ENCODE measurements at regions not wholly inside any gene's neighbourhood (a gene's known extent, or its start where the extent isn't known, plus 50 kb on each side); places are given as distances from the start of the nearest gene placed in this dataset.
A peak's percentile ranks its signal among the peaks of the same experiment; 100 is the strongest.
"Not testable (repeated sequence)": the region's sequence is repeated elsewhere in the genome, so short reads cannot be mapped to it uniquely, and the experiment has no call there.

DNA sequence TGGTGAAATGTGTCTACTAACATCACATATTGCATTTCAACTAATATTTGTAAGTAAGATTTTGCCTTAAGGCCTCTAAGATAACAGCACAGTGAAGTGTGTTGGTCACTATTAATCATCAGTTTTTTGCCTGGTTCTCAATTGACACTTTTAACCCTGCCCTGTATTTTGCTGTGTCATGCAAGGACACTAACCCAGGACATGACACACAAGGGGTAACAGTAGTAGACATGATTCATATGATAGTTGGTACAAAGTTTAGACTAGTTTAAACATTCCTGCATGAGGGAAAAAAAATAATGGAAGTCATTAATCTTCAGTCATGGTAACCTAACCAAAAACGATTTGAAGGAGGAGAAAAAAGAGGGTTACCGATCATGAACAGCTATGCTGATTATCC is 207.0 kb downstream of the DEPDC1B start:
- in situ Hi-C loops (cut with MboI; ENCODE audit: low sequenced_read_pairs): no loop called here
- H4K8ac ChIP-seq (ENCODE audit: low read depth in 2 of 2, low read length in 2 of 2): no peak overlapping the region
- H3K56ac ChIP-seq (ENCODE audit: extremely low read depth, insufficient read depth, low read length): no peak overlapping the region
- no peak overlapping the region for H3K18ac ChIP-seq (ENCODE audit: low read depth, low read length)
- H2AFZ ChIP-seq (replicated peaks; ENCODE audit: low read length, poor library complexity): no peak overlapping the region
- H3K79me1 ChIP-seq (ENCODE audit: low read depth in 1 of 2, low read length in 2 of 2): no peaks in the 10 kb centered on the region
- H3K9ac ChIP-seq (ENCODE audit: low read depth, low read length): no peak overlapping the region
- H3K4ac ChIP-seq (ENCODE audit: low read depth, low read length): no peak overlapping the region
- H2AK5ac ChIP-seq (ENCODE audit: low read depth, low read length): no peak overlapping the region
- no peaks in the 10 kb centered on the region for H4K20me1 ChIP-seq (ENCODE audit: insufficient read depth, low read length)
- BruUV-seq (replicated peaks): no TSS peak
- H3K23ac ChIP-seq (ENCODE audit: low read depth, low read length): no peak overlapping the region
- no peaks in the 10 kb centered on the region for H3K4me1 ChIP-seq (ENCODE audit: control insufficient read depth, insufficient read depth, low read length)
- H3K9me3 ChIP-seq (ENCODE audit: control insufficient read depth, insufficient read depth, low read length): no peaks in the 10 kb centered on the region
- no peak overlapping the region for H3K27ac ChIP-seq (ENCODE audit: insufficient read depth, low read length)
- H3K27me3 ChIP-seq (ENCODE audit: control insufficient read depth, insufficient read depth, low read length): no peaks in the 10 kb centered on the region
- dilution Hi-C loops (cut with HindIII; ENCODE audit: low sequenced_read_pairs, unreplicated experiment): no loop called here
- H3K14ac ChIP-seq (replicated peaks; ENCODE audit: low read depth, low read length): no peak overlapping the region
- H2BK20ac ChIP-seq (ENCODE audit: low read depth, low read length): no peak overlapping the region
- no peaks in the 10 kb centered on the region for H3K36me3 ChIP-seq (ENCODE audit: control insufficient read depth, insufficient read depth, low read length)
- H2BK120ac ChIP-seq (ENCODE audit: low read depth, low read length): no peak overlapping the region
- DNase-seq (peak; percentile 17), ATAC-seq (ENCODE audit: low read depth) (no peak; the same call in 1 of the 2 replicates)
- WGBS, 2 experiments (ENCODE audit: extremely low coverage in 2 of 2, insufficient read length in 1 of 2): no CpG with 5 or more reads among the region's 2 CpGs
- no peaks in the 10 kb centered on the region for H3K9me1 ChIP-seq (ENCODE audit: insufficient read depth, low read length)
- intact Hi-C loops (cut with micrococcal nuclease): no loop called here
- H4K91ac ChIP-seq (ENCODE audit: insufficient read depth, low read depth, low read length): no peak overlapping the region
- H4K5ac ChIP-seq (ENCODE audit: low read depth, low read length): no peak overlapping the region
- CTCF ChIA-PET: no interaction called here
- POLR2A ChIA-PET (ENCODE audit: unreplicated experiment): no interaction called here
- no peak overlapping the region for H3K4me2 ChIP-seq (ENCODE audit: low read depth, low read length)
- H2BK15ac ChIP-seq (ENCODE audit: low read depth, low read length): no peak overlapping the region
- no peak overlapping the region for H3K4me3 ChIP-seq (ENCODE audit: insufficient read depth, low read depth, low read length)
- TF ChIP-seq CEBPB (IDR thresholded peaks at IDR 0.05; ENCODE audit: low read depth, low read length): no peak
- no peak for TF ChIP-seq POLR2A (IDR thresholded peaks at IDR 0.05; ENCODE audit: low read depth, low read length)
- TF ChIP-seq NFE2L2 (IDR thresholded peaks at IDR 0.05; ENCODE audit: low read depth, low read length): peak; percentile 89
- TF ChIP-seq RCOR1 (IDR thresholded peaks at IDR 0.05; ENCODE audit: insufficient replicate concordance, low read length): no peak
- no peak for TF ChIP-seq FOS (IDR thresholded peaks at IDR 0.05; ENCODE audit: low read depth, low read length)
- TF ChIP-seq MAFK (IDR thresholded peaks at IDR 0.05; ENCODE audit: low read depth, low read length): peak; percentile 38; the same call in 1 of the 2 replicates
- no peak for TF ChIP-seq RAD21 (IDR thresholded peaks at IDR 0.05; ENCODE audit: low read length)
- H2AK9ac ChIP-seq (replicated peaks; ENCODE audit: low read depth, low read length, poor library complexity): no peak overlapping the region
- no peak overlapping the region for H2BK5ac ChIP-seq (ENCODE audit: low read depth, low read length, poor library complexity, severe bottlenecking)

DNA sequence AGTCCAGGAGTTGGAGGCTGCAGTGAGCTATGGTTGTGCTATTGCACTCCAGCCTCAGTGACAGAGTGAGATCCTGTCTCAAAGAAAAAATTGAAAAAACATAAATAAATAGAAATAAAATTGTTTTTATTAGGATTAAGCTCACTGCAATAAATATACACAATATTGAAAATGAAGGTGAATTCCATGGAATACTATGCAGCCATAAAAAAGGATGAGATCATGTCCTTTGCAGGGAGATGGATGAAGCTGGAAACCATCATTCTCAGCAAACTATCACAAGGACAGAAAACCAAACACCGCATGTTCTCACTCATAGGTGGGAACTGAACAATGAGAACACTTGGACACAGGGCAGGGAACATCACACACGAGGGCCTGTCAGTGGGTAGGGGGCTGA is 207.6 kb downstream of the DEPDC1B start:
- H2AFZ ChIP-seq (replicated peaks; ENCODE audit: low read length, poor library complexity); H4K5ac ChIP-seq (ENCODE audit: low read depth, low read length); H3K79me1 ChIP-seq (ENCODE audit: low read depth in 1 of 2, low read length in 2 of 2); BruUV-seq (replicated peaks); H3K27me3 ChIP-seq (ENCODE audit: control insufficient read depth, insufficient read depth, low read length); H4K91ac ChIP-seq (ENCODE audit: insufficient read depth, low read depth, low read length); intact Hi-C loops (cut with micrococcal nuclease); H2BK15ac ChIP-seq (ENCODE audit: low read depth, low read length); H4K8ac ChIP-seq (ENCODE audit: low read depth in 2 of 2, low read length in 2 of 2); in situ Hi-C loops (cut with MboI; ENCODE audit: low sequenced_read_pairs); H3K14ac ChIP-seq (replicated peaks; ENCODE audit: low read depth, low read length); H3K27ac ChIP-seq (ENCODE audit: insufficient read depth, low read length); CTCF ChIA-PET; H3K4me1 ChIP-seq (ENCODE audit: control insufficient read depth, insufficient read depth, low read length); H3K4ac ChIP-seq (ENCODE audit: low read depth, low read length); DNase-seq; H3K4me2 ChIP-seq (ENCODE audit: low read depth, low read length); ATAC-seq (ENCODE audit: low read depth); H4K20me1 ChIP-seq (ENCODE audit: insufficient read depth, low read length); H3K56ac ChIP-seq (ENCODE audit: extremely low read depth, insufficient read depth, low read length); H2BK20ac ChIP-seq (ENCODE audit: low read depth, low read length); H3K4me3 ChIP-seq (ENCODE audit: insufficient read depth, low read depth, low read length); H3K36me3 ChIP-seq (ENCODE audit: control insufficient read depth, insufficient read depth, low read length); H2AK9ac ChIP-seq (replicated peaks; ENCODE audit: low read depth, low read length, poor library complexity); dilution Hi-C loops (cut with HindIII; ENCODE audit: low sequenced_read_pairs, unreplicated experiment); H3K9ac ChIP-seq (ENCODE audit: low read depth, low read length); H2BK120ac ChIP-seq (ENCODE audit: low read depth, low read length); H2BK5ac ChIP-seq (ENCODE audit: low read depth, low read length, poor library complexity, severe bottlenecking); H3K23ac ChIP-seq (ENCODE audit: low read depth, low read length); POLR2A ChIA-PET (ENCODE audit: unreplicated experiment); H3K9me1 ChIP-seq (ENCODE audit: insufficient read depth, low read length); H2AK5ac ChIP-seq (ENCODE audit: low read depth, low read length); H3K9me3 ChIP-seq (ENCODE audit: control insufficient read depth, insufficient read depth, low read length); H3K18ac ChIP-seq (ENCODE audit: low read depth, low read length): not testable (repeated sequence)
- WGBS, 2 experiments (ENCODE audit: extremely low coverage in 2 of 2, insufficient read length in 1 of 2): no CpG with 5 or more reads among the region's 2 CpGs
